NB4 (cell line): ENCODE measurements at regions not wholly inside any gene's neighbourhood (a gene's known extent, or its start where the extent isn't known, plus 50 kb on each side); places are given as distances from the start of the nearest gene placed in this dataset.
A peak's percentile ranks its signal among the peaks of the same experiment; 100 is the strongest.

Experiments
- DNase-seq: peaks from one replicate; pipeline ENCODE4 v3.0.0; 2010; ENCODE audit warnings: low read depth
- H3K4me3 ChIP-seq: one replicate; pipeline ENCODE4 v1.5.1; 2011; ENCODE audit warnings: mild to moderate bottlenecking, low read depth, low read length, moderate library complexity
- MYC ChIP-seq: IDR thresholded peaks from 2 replicates; pipeline ENCODE4 v1.6.1; 2011; ENCODE audit warnings: low read depth, low read length
- POLR2A ChIP-seq: IDR thresholded peaks from 2 replicates; pipeline ENCODE4 v1.6.1; 2011; ENCODE audit warnings: mild to moderate bottlenecking; ENCODE audit not compliant: insufficient read length; ENCODE audit errors: extremely low read depth
- TF ChIP-seq, protein P1 (sequence below): IDR thresholded peaks from 2 replicates; pipeline ENCODE4 v1.6.1; 2011; ENCODE audit warnings: low read depth, low read length
- TF ChIP-seq, protein P2 (sequence below): IDR thresholded peaks from one replicate; pipeline ENCODE4 v1.5.1; 2012; ENCODE audit warnings: low read depth, low read length

DNA sequence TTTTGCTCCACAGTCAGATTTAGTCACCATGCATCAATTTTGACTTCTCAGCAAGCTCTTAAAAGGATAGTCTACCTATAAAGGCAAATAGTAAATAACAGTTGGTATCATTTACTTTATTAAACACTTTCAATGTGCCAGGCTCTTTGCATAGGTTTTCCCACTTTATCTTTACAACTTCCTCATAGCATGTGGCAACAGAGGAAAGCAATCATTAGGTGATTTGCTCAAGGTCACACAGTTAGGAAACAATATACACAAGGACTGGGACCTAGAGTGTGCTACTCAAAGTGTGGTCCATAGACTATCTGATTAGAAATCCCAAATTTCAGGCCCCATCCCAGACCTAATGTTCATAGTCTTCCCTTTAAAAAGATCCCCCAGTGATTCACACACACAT lies 212.3 kb downstream of the MTERF1 start:
- DNase-seq: no peak
- no peak for TF ChIP-seq POLR2A
- TF ChIP-seq, protein P1, sequence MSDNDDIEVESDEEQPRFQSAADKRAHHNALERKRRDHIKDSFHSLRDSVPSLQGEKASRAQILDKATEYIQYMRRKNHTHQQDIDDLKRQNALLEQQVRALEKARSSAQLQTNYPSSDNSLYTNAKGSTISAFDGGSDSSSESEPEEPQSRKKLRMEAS: no peak
- TF ChIP-seq, protein P2, sequence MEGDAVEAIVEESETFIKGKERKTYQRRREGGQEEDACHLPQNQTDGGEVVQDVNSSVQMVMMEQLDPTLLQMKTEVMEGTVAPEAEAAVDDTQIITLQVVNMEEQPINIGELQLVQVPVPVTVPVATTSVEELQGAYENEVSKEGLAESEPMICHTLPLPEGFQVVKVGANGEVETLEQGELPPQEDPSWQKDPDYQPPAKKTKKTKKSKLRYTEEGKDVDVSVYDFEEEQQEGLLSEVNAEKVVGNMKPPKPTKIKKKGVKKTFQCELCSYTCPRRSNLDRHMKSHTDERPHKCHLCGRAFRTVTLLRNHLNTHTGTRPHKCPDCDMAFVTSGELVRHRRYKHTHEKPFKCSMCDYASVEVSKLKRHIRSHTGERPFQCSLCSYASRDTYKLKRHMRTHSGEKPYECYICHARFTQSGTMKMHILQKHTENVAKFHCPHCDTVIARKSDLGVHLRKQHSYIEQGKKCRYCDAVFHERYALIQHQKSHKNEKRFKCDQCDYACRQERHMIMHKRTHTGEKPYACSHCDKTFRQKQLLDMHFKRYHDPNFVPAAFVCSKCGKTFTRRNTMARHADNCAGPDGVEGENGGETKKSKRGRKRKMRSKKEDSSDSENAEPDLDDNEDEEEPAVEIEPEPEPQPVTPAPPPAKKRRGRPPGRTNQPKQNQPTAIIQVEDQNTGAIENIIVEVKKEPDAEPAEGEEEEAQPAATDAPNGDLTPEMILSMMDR: no peak
- TF ChIP-seq MYC: no peak
- no peak overlapping the region for H3K4me3 ChIP-seq

- no peak for DNase-seq
- H3K4me3 ChIP-seq: no peak overlapping the region
- TF ChIP-seq, protein P2: no peak
- TF ChIP-seq, protein P1: no peak
- TF ChIP-seq POLR2A: no peak
- no peak for TF ChIP-seq MYC
Observed at GRCh38 chr7:91671245-91671644, 209.3 kb downstream of the MTERF1 start.

GRCh38 chr7:91674470-91674869 lies 206.0 kb downstream of the MTERF1 start:
- DNase-seq: no peak
- H3K4me3 ChIP-seq: no peak overlapping the region
- TF ChIP-seq POLR2A: no peak
- TF ChIP-seq, protein P1: no peak
- TF ChIP-seq MYC: no peak
- TF ChIP-seq, protein P2: no peak

DNA sequence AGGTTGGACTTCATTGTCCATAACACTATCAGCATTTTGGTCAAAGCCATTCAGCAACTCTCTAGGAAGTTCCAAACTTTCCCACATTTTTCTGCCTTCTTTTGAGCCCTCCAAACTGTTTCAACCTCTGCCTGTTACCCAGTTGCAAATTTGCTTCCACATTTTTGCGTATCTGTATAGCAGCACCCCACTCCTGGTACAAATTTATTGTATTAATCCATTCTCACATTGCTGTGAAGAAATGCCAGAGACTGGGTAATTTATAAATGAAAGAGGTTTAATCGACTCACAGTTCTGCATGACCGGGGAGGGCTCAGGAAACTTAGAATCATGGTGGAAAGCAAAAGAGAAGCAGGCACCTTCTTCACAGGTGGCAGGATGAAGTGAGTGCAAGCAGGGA lies 198.8 kb downstream of the MTERF1 start:
- no peak overlapping the region for H3K4me3 ChIP-seq
- TF ChIP-seq, protein P2: no peak
- no peak for TF ChIP-seq MYC
- no peak for TF ChIP-seq POLR2A
- TF ChIP-seq, protein P1: no peak
- no peak for DNase-seq

- TF ChIP-seq, protein P1: no peak
- TF ChIP-seq, protein P2: no peak
- TF ChIP-seq MYC: no peak
- no peak for TF ChIP-seq POLR2A
- DNase-seq: peak; percentile 21
- no peak overlapping the region for H3K4me3 ChIP-seq
Observed at GRCh38 chr7:91683823-91684222, 196.7 kb downstream of the MTERF1 start.

DNA sequence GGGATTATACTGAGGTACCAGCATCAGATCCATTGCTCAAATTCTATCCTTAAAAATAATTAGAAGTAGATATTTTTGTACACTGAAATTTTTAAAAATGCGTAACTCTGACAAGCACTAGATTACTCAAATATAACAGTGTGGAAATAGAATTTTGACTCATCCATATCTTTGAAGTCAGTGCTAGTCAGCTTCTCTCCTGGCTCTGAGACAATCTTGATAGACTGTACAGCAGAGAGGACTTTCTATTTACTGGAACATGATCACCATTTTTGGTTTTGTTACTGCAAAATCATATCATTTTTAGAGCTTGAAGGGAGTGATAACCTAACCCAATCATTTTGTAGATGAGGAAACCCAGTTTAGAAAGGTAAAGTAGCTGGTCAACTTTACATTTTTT lies 195.0 kb downstream of the MTERF1 start:
- no peak for DNase-seq
- H3K4me3 ChIP-seq: no peak overlapping the region
- no peak for TF ChIP-seq POLR2A
- TF ChIP-seq, protein P2: no peak
- no peak for TF ChIP-seq MYC
- TF ChIP-seq, protein P1: no peak
